Chondrocyte (in vitro differentiated cells): ENCODE measurements at regions not wholly inside any gene's neighbourhood (a gene's known extent, or its start where the extent isn't known, plus 50 kb on each side); places are given as distances from the start of the nearest gene placed in this dataset.

Experiments
- DNase-seq: peaks from one replicate; pipeline ENCODE4 v3.0.0; 2021; ENCODE audit warnings: mixed read lengths, low spot score
- H3K27ac Mint-ChIP-seq: one replicate; pipeline ENCODE4 v1.8.0; 2021; ENCODE audit warnings: mild to moderate bottlenecking, moderate library complexity, mixed read lengths; ENCODE audit not compliant: unreplicated experiment
- H3K27me3 Mint-ChIP-seq: 2 replicates; pipeline ENCODE4 v1.8.0; 2021; ENCODE audit warnings: low read depth, mixed read lengths
- H3K36me3 Mint-ChIP-seq: 2 replicates; pipeline ENCODE4 v1.8.0; 2021; ENCODE audit warnings: low read depth, mixed read lengths
- H3K4me1 Mint-ChIP-seq: 2 replicates; pipeline ENCODE4 v1.8.0; 2021; ENCODE audit warnings: low read depth, mild to moderate bottlenecking, mixed read lengths
- H3K4me3 Mint-ChIP-seq: one replicate; pipeline ENCODE4 v1.8.0; 2021; ENCODE audit warnings: mild to moderate bottlenecking, moderate library complexity, mixed read lengths; ENCODE audit not compliant: unreplicated experiment
- H3K9me3 Mint-ChIP-seq: 2 replicates; pipeline ENCODE4 v1.8.0; 2021; ENCODE audit warnings: low read depth, mixed read lengths
- TF ChIP-seq, protein P1 (sequence below): fragments of 200-600 bp; sonication (generic); IDR thresholded peaks from 2 replicates; pipeline ENCODE4 v1.5.0; 2021; ENCODE audit warnings: antibody characterized with exemption, mild to moderate bottlenecking, moderate library complexity

DNA sequence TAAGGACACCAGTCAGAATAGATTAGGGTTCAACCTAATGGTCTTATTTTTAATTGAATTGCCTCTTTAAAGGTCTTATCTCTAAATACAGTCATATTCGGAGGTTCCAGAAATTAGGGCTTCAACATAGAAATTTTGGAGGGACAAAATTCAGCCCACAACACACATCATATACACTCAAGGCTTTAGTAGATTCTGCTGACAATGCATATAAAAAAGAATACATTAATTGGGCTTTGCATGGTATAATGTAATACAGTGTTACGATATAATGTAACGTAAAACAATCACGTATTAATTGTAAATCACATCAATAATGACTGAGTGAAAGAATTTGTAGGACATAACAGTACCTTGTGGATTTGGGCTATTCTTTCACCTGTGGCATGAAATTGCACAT is 787.8 kb downstream of the STIM2 start:
- no peaks in the 10 kb centered on the region for H3K4me1 Mint-ChIP-seq
- no peak overlapping the region for H3K4me3 Mint-ChIP-seq
- TF ChIP-seq, protein P1, sequence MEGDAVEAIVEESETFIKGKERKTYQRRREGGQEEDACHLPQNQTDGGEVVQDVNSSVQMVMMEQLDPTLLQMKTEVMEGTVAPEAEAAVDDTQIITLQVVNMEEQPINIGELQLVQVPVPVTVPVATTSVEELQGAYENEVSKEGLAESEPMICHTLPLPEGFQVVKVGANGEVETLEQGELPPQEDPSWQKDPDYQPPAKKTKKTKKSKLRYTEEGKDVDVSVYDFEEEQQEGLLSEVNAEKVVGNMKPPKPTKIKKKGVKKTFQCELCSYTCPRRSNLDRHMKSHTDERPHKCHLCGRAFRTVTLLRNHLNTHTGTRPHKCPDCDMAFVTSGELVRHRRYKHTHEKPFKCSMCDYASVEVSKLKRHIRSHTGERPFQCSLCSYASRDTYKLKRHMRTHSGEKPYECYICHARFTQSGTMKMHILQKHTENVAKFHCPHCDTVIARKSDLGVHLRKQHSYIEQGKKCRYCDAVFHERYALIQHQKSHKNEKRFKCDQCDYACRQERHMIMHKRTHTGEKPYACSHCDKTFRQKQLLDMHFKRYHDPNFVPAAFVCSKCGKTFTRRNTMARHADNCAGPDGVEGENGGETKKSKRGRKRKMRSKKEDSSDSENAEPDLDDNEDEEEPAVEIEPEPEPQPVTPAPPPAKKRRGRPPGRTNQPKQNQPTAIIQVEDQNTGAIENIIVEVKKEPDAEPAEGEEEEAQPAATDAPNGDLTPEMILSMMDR, result no peak
- H3K9me3 Mint-ChIP-seq, result no peaks in the 10 kb centered on the region
- H3K27ac Mint-ChIP-seq, result no peak overlapping the region
- DNase-seq, result no peak
- H3K27me3 Mint-ChIP-seq, result peaks cover 13% of the 10 kb centered on the region
- no peaks in the 10 kb centered on the region for H3K36me3 Mint-ChIP-seq

DNA sequence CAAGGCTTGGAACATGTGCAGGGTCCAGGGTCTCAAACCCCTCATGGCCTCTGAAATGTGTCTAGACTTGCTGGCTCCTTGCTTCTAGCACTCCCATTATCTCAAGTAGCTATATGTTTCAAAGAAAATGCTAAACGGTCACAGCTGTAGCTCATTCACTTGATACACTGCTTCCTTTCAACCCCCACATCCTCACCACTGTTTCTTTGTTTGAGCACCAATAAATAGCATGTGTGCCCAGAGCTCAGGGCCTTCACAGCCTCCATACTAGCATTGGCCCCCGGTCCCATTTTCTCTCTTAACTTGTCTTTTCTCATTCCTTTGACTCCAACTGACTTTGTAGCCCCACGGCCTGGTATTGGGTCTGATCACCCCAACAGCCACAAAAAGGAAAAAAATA is 801.8 kb downstream of the STIM2 start:
- Mint-ChIP-seq H3K36me3 (no peaks in the 10 kb centered on the region), H3K9me3 (no peaks in the 10 kb centered on the region), H3K27ac (no peak overlapping the region), H3K4me3 (no peak overlapping the region), H3K27me3 (no peaks in the 10 kb centered on the region), H3K4me1 (no peaks in the 10 kb centered on the region)
- no peak for DNase-seq
- TF ChIP-seq, protein P1, result no peak

DNA sequence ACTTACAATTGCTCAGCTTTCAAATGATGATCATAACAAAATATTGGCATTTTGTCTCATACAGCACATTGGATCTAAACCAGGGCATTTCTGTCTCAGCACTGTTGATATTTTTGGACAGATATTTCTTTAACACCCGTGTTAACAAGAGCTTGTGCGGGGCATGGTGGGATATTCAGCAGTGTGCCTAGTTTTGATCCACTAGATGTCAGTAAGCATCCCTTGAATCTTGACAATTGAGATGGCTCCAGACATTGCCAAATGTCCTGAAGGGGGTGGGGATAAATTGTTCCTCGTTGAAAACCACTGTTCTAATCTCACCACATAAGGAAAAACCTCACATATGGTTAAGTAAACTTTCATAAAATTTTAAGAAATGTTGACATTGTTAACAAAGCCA is 806.3 kb downstream of the STIM2 start:
- Mint-ChIP-seq H3K36me3 (no peaks in the 10 kb centered on the region), H3K9me3 (no peaks in the 10 kb centered on the region), H3K27me3 (no peaks in the 10 kb centered on the region), H3K4me1 (no peaks in the 10 kb centered on the region), H3K4me3 (no peak overlapping the region), H3K27ac (no peak overlapping the region)
- TF ChIP-seq, protein P1, result peak; percentile 60
- no peak for DNase-seq

- Mint-ChIP-seq H3K4me3 (no peak overlapping the region), H3K36me3 (no peaks in the 10 kb centered on the region), H3K9me3 (no peaks in the 10 kb centered on the region), H3K27ac (no peak overlapping the region), H3K27me3 (no peaks in the 10 kb centered on the region), H3K4me1 (peaks cover under 1% of the 10 kb centered on the region)
- TF ChIP-seq, protein P1, result no peak
- DNase-seq, result no peak
Measured at GRCh38 chr4:27668001-27668400, 807.4 kb downstream of the STIM2 start.

DNA sequence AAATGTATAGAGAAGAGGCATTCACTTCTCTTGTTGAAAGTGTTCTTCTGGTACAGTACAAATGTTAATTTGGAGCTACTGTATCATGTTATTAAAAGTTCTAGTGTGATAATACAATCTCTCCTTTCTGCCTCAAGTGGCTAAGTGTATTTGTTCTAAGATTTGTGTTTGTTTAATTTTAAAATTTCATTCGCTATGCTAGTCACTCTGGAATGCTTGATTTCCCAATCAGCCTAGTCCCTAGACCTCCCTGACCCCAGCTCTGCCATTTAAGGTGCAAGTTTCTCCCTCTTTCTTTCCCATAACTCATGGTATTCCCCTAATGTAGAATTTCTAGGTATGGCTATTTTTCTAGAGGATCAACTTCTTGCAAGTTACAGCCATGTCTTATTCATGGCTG is 817.4 kb downstream of the STIM2 start:
- TF ChIP-seq, protein P1, result no peak
- peaks cover 7% of the 10 kb centered on the region for H3K27me3 Mint-ChIP-seq
- H3K36me3 Mint-ChIP-seq, result no peaks in the 10 kb centered on the region
- peaks cover 21% of the 10 kb centered on the region for H3K4me1 Mint-ChIP-seq
- H3K9me3 Mint-ChIP-seq, result no peaks in the 10 kb centered on the region
- no peak overlapping the region for H3K27ac Mint-ChIP-seq
- H3K4me3 Mint-ChIP-seq, result no peak overlapping the region
- DNase-seq, result no peak
